AG04449 (cell line): ENCODE measurements at regions not wholly inside any gene's neighbourhood (a gene's known extent, or its start where the extent isn't known, plus 50 kb on each side); places are given as distances from the start of the nearest gene placed in this dataset.

Experiments
- CTCF ChIA-PET: fragments of 350-600 bp; formaldehyde crosslinking; extraction: SDS; loops from one replicate; lab custom pipeline; 2021; ENCODE audit warnings: antibody characterized with exemption; lab: Yijun Ruan, JAX
- POLR2A ChIA-PET: fragments of 400-600, 350-600 bp; formaldehyde crosslinking; extraction: SDS; loops from one replicate; lab custom pipeline; 2020; ENCODE audit warnings: antibody characterized with exemption, inconsistent platforms; lab: Yijun Ruan, JAX
- DNase-seq: peaks from one replicate; pipeline ENCODE4 v3.0.0-alpha.2; 2010; ENCODE audit warnings: low read depth, low spot score
- H3K4me3 ChIP-seq: 2 replicates; pipeline ENCODE4 v1.5.1; 2011; ENCODE audit warnings: low read depth, mild to moderate bottlenecking, control low read depth, low read length
- TF ChIP-seq, protein P1 (sequence below): IDR thresholded peaks from one replicate; pipeline ENCODE4 v1.5.1; 2011; ENCODE audit warnings: mild to moderate bottlenecking, moderate library complexity, low read length, control low read depth, inconsistent platforms; ENCODE audit not compliant: insufficient read depth; ENCODE audit errors: missing control alignments

DNA sequence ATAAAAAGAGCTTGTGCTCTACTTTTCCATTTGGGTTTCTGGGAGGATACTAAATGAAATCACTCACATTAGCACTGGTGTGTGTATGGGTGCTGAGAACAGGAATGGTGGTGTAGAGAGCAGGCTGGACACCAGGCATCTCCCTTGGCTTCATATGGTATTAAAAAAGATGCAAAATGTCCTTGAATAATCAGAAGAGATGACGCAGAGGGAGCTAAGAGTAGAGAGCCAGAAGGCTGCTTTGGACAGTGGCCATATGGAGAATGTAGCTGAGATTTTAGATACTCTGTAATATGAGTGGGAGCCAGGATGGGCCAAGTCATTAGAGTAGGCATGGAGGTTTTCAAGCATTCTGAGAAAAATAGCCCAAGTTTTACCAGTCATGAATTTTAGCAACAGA, 112.3 kb upstream of the ZRANB2 start:
- POLR2A ChIA-PET = no interaction called here
- CTCF ChIA-PET = no interaction called here
- TF ChIP-seq, protein P1, sequence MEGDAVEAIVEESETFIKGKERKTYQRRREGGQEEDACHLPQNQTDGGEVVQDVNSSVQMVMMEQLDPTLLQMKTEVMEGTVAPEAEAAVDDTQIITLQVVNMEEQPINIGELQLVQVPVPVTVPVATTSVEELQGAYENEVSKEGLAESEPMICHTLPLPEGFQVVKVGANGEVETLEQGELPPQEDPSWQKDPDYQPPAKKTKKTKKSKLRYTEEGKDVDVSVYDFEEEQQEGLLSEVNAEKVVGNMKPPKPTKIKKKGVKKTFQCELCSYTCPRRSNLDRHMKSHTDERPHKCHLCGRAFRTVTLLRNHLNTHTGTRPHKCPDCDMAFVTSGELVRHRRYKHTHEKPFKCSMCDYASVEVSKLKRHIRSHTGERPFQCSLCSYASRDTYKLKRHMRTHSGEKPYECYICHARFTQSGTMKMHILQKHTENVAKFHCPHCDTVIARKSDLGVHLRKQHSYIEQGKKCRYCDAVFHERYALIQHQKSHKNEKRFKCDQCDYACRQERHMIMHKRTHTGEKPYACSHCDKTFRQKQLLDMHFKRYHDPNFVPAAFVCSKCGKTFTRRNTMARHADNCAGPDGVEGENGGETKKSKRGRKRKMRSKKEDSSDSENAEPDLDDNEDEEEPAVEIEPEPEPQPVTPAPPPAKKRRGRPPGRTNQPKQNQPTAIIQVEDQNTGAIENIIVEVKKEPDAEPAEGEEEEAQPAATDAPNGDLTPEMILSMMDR = no peak
- no peak overlapping the region for H3K4me3 ChIP-seq
- no peak for DNase-seq

DNA sequence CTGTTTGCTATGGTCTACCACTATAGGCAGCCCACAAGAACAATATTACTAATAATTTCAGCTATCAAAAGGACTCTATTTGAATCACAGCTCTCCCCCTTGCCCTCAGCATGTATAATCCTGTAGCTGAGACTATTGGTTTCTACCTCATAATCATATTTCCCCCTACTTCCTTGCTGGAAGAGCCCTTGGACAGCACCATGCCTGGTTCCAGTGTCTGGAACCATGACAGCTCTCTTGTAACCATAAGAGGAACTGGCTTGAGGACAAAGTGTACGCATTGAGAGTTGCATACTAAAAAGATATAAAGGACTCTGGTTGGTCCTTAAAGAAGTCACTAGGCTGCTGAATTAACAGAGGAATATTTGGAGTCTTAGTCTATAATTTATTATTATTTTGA, 110.7 kb upstream of the ZRANB2 start:
- DNase-seq = no peak
- CTCF ChIA-PET = no interaction called here
- POLR2A ChIA-PET = no interaction called here
- no peak overlapping the region for H3K4me3 ChIP-seq
- TF ChIP-seq, protein P1 = no peak

DNA sequence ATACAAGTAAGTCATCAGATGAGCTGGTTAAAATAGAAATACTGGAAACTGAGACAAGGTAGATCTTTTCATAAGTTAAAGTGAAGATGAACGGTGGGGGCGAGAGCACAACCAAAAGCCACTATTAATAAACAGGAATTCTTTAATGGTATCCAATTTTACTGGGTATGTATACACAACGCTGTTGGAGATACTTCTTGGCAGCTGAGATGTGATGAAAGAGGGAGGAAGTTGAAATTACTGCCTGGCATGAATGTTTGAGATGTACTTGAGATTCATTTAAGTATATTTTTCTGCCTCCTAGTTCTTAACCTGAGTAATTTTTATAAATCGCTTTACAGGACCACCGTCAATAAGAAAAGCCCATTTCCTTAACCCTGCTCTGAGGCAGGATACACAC, 110.0 kb upstream of the ZRANB2 start:
- no peak for DNase-seq
- ChIA-PET POLR2A (no interaction called here), CTCF (no interaction called here)
- TF ChIP-seq, protein P1 = no peak
- H3K4me3 ChIP-seq = no peak overlapping the region

DNA sequence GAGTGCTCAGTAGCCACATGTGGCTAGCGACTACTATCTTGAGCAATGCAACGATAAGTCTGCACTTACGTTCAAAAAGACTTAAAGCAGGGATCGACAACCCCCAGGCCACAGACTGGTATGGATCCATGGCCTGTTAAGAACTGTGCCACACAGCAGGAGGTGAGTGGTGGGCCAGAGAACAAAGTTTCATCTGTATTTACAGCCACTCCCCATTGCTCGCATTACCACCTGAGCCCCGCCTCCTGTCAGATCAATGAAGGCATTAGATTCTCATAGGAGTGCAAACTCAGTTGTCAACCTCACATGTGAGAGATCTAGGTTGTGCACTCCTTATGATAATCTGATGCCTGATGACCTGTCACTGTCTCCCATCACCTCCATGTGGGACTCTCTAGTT, 103.6 kb upstream of the ZRANB2 start:
- no peak overlapping the region for H3K4me3 ChIP-seq
- POLR2A ChIA-PET = no interaction called here
- TF ChIP-seq, protein P1 = no peak
- CTCF ChIA-PET = no interaction called here
- no peak for DNase-seq

DNA sequence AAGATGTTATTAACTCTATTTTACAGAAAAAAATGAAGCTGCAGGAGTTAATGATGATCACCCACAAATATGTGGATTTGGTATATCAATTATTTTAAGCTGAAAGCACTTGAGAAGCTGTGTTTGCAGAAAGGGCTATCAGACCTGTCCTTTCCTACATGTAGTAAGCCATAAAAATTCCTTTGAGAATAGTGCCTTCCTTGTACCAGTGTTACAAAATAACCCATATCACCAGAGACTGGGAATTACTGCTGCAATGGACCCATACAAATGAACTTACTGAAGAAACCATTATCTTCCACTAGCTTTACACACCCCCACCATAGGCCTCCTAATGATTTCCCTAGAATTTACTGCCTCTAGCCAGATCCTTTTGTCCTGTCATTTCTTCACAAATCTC, 99.2 kb upstream of the ZRANB2 start:
- DNase-seq = no peak
- POLR2A ChIA-PET = no interaction called here

DNA sequence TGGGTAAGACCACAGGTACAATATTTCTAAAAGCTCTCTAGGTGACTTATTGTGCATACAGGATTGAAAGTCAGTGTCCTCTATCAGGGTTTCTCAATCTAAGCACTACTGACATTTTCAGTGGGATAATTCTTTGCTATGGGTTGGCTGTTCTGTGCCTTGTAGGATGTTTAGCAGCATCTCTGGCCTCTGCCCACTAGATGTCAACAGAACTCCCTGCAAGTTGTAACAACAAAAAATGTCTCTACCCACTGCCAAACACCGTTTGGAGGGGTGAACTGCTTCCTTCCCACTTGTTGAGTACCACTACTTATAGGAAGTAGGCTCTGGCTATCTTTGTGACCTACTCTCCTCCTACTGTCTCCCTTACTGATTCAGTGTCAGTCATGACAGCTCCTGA, 90.1 kb upstream of the ZRANB2 start:
- no peak overlapping the region for H3K4me3 ChIP-seq
- ChIA-PET CTCF (no interaction called here), POLR2A (no interaction called here)
- DNase-seq = no peak
- TF ChIP-seq, protein P1 = no peak

More for the DNA sequence above, 99.2 kb upstream of the ZRANB2 start:
- H3K4me3 ChIP-seq = no peak overlapping the region
- CTCF ChIA-PET = no interaction called here
- TF ChIP-seq, protein P1 = no peak
